Uterus (tissue), 3 donors: ENCODE measurements at regions not wholly inside any gene's neighbourhood (a gene's known extent, or its start where the extent isn't known, plus 50 kb on each side); places are given as distances from the start of the nearest gene placed in this dataset.

Experiments used
- DNase-seq, 2 donors: peaks; one replicate each; pipeline ENCODE4 v3.0.0-alpha.2; 2019 to 2020
- H3K27ac ChIP-seq, 2 donors: fragments of 200-600 bp; sonication (generic); 1 replicate in 1 of 2; 2 replicates in 1 of 2; pipeline ENCODE4 v1.5.1; 2016 to 2018
- H3K27me3 ChIP-seq, 2 donors: fragments of 200-600 bp; sonication (generic); one replicate each; pipeline ENCODE4 v1.5.1; 2018 to 2019; ENCODE audit warnings: control low read depth in 1 of 2
- H3K36me3 ChIP-seq, 2 donors: fragments of 200-600 bp; sonication (generic); one replicate each; pipeline ENCODE4 v1.5.1; 2019; ENCODE audit warnings: control low read depth in 1 of 2
- H3K4me1 ChIP-seq, 2 donors: fragments of 200-600 bp; sonication (generic); one replicate each; pipeline ENCODE4 v1.5.1; 2018 to 2019; ENCODE audit warnings: control low read depth in 1 of 2
- H3K4me3 ChIP-seq, 2 donors: fragments of 200-600 bp; sonication (generic); 1 replicate in 1 of 2; 2 replicates in 1 of 2; pipeline ENCODE4 v1.5.1; 2018 to 2019; ENCODE audit warnings: mild to moderate bottlenecking in 1 of 2
- H3K9me3 ChIP-seq, 2 donors: fragments of 200-600 bp; sonication (generic); one replicate each; pipeline ENCODE4 v1.5.1; 2019; ENCODE audit warnings: control low read depth in 1 of 2
- POLR2A ChIP-seq, 2 donors: fragments of 450-650 bp; IDR thresholded peaks; one replicate each; pipeline ENCODE4 v1.6.1; 2016; ENCODE audit warnings: antibody characterized with exemption in 2 of 2, mild to moderate bottlenecking in 1 of 2, moderate library complexity in 1 of 2
- intact Hi-C: fragments of 100-400 bp; cut with DNase I; formaldehyde crosslinking; loops from one replicate; pipeline ENCODE4 v1.15.1; 2023; ENCODE audit warnings: low total_unique reads
- TF ChIP-seq, protein P1 (sequence below), 4 experiments: fragments of 200-600 bp in 2 of 4; fragments of 450-650 bp in 2 of 4; sonication (generic) in 2 of 4; IDR thresholded peaks; one replicate each; pipeline ENCODE4 v1.5.1; 2016 to 2019; ENCODE audit warnings: antibody characterized with exemption in 4 of 4, mild to moderate bottlenecking in 2 of 4, moderate library complexity in 1 of 4
- donor health status: DM: yes; HTN: yes; CAD: no.

DNA sequence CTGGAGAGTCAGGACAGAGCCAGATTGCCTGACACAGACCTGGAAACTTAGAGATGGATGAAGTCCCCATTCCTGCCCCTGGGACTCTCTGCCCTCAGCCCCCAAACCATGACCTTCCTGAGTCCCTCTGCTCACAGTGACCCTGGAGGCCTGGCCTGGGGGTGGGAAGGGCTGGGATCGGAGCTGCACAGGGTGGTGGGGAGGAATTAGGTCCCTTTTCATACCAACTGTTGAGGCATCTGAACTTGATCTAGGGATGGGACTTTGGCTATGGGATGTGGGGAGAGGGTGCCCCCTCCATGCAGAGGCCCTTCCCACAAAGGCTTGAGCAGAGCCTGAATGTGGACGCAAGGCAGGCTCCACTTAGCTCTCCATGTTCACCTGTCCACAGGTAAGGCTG, 144.1 kb downstream of the MRPL14 start:
- Histone ChIP-seq H3K27ac (no peak overlapping the region), H3K4me1 (no peaks in the 10 kb centered on the region), H3K27me3 (no peaks in the 10 kb centered on the region), H3K9me3 (no peaks in the 10 kb centered on the region), H3K4me3 (no peak overlapping the region), H3K36me3 (no peaks in the 10 kb centered on the region)
- intact Hi-C loops = no loop called here
- no peak for DNase-seq
- TF ChIP-seq POLR2A (IDR thresholded peaks at IDR 0.05) = no peak
- TF ChIP-seq, protein P1, sequence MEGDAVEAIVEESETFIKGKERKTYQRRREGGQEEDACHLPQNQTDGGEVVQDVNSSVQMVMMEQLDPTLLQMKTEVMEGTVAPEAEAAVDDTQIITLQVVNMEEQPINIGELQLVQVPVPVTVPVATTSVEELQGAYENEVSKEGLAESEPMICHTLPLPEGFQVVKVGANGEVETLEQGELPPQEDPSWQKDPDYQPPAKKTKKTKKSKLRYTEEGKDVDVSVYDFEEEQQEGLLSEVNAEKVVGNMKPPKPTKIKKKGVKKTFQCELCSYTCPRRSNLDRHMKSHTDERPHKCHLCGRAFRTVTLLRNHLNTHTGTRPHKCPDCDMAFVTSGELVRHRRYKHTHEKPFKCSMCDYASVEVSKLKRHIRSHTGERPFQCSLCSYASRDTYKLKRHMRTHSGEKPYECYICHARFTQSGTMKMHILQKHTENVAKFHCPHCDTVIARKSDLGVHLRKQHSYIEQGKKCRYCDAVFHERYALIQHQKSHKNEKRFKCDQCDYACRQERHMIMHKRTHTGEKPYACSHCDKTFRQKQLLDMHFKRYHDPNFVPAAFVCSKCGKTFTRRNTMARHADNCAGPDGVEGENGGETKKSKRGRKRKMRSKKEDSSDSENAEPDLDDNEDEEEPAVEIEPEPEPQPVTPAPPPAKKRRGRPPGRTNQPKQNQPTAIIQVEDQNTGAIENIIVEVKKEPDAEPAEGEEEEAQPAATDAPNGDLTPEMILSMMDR (IDR thresholded peaks at IDR 0.05) = no peak

DNA sequence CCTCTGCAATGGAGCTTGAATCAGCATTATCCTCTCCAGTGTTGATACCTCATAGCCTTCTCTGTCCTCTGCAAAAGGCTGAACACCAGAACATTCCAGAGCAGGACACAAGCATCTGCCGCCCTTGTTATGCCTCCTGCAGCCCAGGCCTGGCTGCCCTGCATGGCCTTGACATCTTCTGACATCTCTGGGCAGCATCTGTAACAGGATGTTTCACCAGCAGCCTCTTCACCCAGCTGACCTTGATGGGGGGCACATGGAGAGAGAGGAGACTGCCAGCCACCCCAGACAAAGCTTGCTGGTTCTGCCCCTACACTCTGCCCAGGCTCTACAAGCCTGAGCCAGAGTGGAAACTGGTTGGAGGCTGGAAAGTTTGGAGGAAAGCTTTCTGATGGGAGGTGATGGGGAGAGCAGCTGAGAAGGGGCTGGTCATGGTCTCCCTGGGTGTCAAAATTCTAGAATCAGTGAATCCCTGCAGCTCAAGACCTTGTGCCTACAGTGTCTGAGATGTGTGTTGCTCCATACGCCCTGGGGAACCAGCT, 145.1 kb downstream of the MRPL14 start:
- Histone ChIP-seq H3K27me3 (no peaks in the 10 kb centered on the region), H3K9me3 (no peaks in the 10 kb centered on the region), H3K27ac (no peak overlapping the region), H3K4me1 (no peaks in the 10 kb centered on the region), H3K4me3 (no peak overlapping the region), H3K36me3 (no peaks in the 10 kb centered on the region)
- no peak for TF ChIP-seq POLR2A (IDR thresholded peaks at IDR 0.05)
- TF ChIP-seq, protein P1 (IDR thresholded peaks at IDR 0.05) = no peak
- DNase-seq = no peak
- intact Hi-C loops = no loop called here

DNA sequence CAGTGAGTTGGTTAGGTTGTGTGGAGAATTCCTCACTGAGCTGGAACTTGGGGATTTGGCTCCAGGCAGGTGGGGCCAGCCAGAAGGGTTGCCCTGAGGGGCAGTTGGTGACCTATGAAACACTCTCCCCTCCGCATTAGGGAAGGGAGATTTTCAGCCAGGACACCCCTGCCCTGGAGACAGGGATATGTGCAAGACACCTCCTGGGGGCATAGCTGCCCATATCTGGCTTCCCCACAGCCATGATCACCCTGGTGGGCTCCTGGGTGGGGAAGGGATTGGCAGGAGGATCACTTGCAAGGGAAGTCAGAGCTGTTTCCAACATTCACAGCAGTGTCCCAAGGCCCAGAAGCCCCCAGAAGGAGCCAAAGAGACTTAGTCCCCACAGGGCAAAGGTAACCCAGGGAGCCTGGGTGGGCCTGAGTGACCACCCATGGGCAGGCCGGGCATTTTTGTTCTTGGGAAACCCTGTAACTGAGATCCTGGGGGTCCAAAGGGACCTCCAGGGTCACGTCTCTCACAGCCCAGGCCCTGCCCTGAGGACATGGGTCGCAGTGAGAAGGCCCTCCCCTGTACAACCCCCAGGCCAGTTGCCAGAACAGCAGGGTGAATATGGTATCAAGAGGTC, 145.8 kb downstream of the MRPL14 start:
- DNase-seq = no peak
- Histone ChIP-seq H3K4me3 (no peak overlapping the region), H3K27me3 (no peaks in the 10 kb centered on the region), H3K4me1 (no peaks in the 10 kb centered on the region), H3K36me3 (no peaks in the 10 kb centered on the region), H3K9me3 (no peaks in the 10 kb centered on the region), H3K27ac (no peak overlapping the region)
- no peak for TF ChIP-seq POLR2A (IDR thresholded peaks at IDR 0.05)
- TF ChIP-seq, protein P1 (IDR thresholded peaks at IDR 0.05) = no peak
- intact Hi-C loops = no loop called here

DNA sequence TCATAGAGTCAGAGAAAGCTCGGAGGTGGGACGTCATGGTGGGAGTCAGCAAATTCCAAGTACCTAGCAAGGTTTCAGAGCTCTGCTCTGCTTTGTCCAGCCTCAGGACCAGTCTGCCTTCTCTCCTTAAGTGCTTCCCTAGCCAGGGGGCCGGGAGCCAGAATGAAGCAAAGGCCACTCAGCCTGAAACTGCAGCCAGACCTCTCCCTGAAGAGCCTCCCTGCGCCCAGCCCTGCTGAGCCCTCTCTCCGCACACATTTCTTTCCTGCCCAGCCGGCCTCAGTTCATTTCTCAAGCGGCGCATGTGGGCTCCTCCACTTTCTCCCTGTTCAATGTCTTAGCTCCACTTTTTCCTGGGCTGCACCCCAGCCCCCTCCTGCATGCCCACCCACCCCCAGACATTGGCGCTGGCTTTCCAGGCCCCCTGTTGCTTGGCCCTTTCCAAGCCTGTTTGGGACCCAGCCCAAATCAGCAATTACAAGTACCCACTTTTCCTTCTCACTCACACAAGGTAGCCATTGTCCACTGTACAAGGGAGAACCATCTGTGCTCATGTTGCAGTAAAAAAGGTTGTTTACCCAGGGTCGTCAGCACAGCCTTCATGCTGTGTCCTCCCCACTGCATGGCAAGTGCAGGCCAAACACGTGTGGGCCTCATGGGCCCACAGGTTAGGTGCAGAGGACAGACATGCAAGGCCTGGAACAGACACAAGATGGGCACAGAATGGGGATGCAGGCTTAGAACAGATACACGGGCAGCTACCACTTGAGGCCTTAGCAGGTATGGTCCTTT, 147.1 kb downstream of the MRPL14 start:
- Histone ChIP-seq H3K27ac (no peak overlapping the region), H3K27me3 (no peaks in the 10 kb centered on the region), H3K4me3 (no peak overlapping the region), H3K4me1 (no peaks in the 10 kb centered on the region), H3K9me3 (no peaks in the 10 kb centered on the region), H3K36me3 (no peaks in the 10 kb centered on the region)
- TF ChIP-seq POLR2A (IDR thresholded peaks at IDR 0.05) = no peak
- TF ChIP-seq, protein P1 (IDR thresholded peaks at IDR 0.05) = no peak
- intact Hi-C loops = no loop called here
- DNase-seq = no peak

DNA sequence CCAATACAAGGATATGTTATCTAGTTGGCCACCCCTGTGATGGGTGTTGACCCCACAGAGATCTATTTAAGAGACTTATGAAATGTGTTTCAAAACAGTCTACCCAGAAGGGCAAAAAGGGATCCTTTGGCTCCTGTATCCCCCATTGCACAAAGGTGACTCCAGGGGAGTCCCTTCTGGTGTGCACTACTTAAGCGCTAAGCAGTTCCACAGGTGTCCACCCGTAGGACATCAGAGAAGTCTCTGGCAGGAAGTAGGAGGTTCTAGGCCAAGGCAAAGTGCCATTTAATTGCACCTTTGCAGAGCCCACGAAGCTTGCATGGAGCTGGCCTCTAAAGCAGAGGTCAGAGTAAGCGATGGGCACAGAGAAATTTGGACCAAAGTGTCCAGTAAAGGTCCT, 147.7 kb downstream of the MRPL14 start:
- TF ChIP-seq, protein P1 (IDR thresholded peaks at IDR 0.05) = no peak
- TF ChIP-seq POLR2A (IDR thresholded peaks at IDR 0.05) = no peak
- H3K27ac ChIP-seq = no peak overlapping the region
- no peak for DNase-seq
- intact Hi-C loops = no loop called here
- H3K4me1 ChIP-seq = no peaks in the 10 kb centered on the region
- no peaks in the 10 kb centered on the region for H3K36me3 ChIP-seq
- H3K9me3 ChIP-seq = no peaks in the 10 kb centered on the region
- no peak overlapping the region for H3K4me3 ChIP-seq
- no peaks in the 10 kb centered on the region for H3K27me3 ChIP-seq
